Spleen (tissue), 11 donors: ENCODE measurements at regions not wholly inside any gene's neighbourhood (a gene's known extent, or its start where the extent isn't known, plus 50 kb on each side); places are given as distances from the start of the nearest gene placed in this dataset.

Experiments
- DNase-seq: peaks from one replicate; pipeline ENCODE4 v3.0.0-alpha.2; 2020
- H3K27ac ChIP-seq, 8 donors: fragments of 200-600 bp; sonication (generic) in 7 of 8; 1 replicate in 4 of 8; 2 replicates in 4 of 8; pipeline versions ENCODE4 v1.5.0 to v1.8.0; 2016 to 2021; ENCODE audit warnings: inconsistent platforms in 4 of 8, mild to moderate bottlenecking in 4 of 8, moderate library complexity in 1 of 8
- H3K27me3 ChIP-seq, 7 donors: fragments of 200-600 bp; sonication (generic) in 6 of 7; replicated peaks in 1 of 7; 1 replicate in 4 of 7; 2 replicates in 3 of 7; pipeline versions ENCODE4 v1.5.0 to v1.8.0; 2016 to 2021; ENCODE audit warnings: inconsistent platforms in 3 of 7, mild to moderate bottlenecking in 1 of 7
- H3K36me3 ChIP-seq, 6 donors: fragments of 200-600 bp; sonication (generic) in 5 of 6; 1 replicate in 4 of 6; 2 replicates in 2 of 6; pipeline versions ENCODE4 v1.5.0 to v1.8.0; 2016 to 2021; ENCODE audit warnings: inconsistent platforms in 2 of 6
- H3K4me1 ChIP-seq, 6 donors: fragments of 200-600 bp; sonication (generic) in 5 of 6; 1 replicate in 3 of 6; 2 replicates in 3 of 6; pipeline versions ENCODE4 v1.5.0 to v1.8.0; 2016 to 2021; ENCODE audit warnings: inconsistent platforms in 3 of 6
- H3K4me3 ChIP-seq, 8 donors: fragments of 200-600 bp; sonication (generic) in 7 of 8; 1 replicate in 4 of 8; 2 replicates in 4 of 8; pipeline versions ENCODE4 v1.5.0 to v1.8.0; 2016 to 2021; ENCODE audit warnings: inconsistent platforms in 4 of 8, mild to moderate bottlenecking in 4 of 8, moderate library complexity in 2 of 8
- H3K9me3 ChIP-seq, 8 donors: fragments of 200-600 bp; sonication (generic) in 7 of 8; 1 replicate in 4 of 8; 2 replicates in 4 of 8; pipeline versions ENCODE4 v1.5.0 to v1.8.0; 2016 to 2021; ENCODE audit warnings: inconsistent platforms in 4 of 8
- POLR2A ChIP-seq, 3 donors: fragments of 450-650 bp; IDR thresholded peaks; one replicate each; pipeline ENCODE4 v1.5.1; 2017; ENCODE audit warnings: antibody characterized with exemption in 3 of 3, mild to moderate bottlenecking in 1 of 3
- POLR2AphosphoS5 ChIP-seq, 3 donors: sonication (generic); formaldehyde crosslinking; IDR thresholded peaks; one replicate each; pipeline ENCODE4 v1.5.1; 2017; ENCODE audit warnings: antibody characterized with exemption in 3 of 3
- WGBS, 5 donors: extraction: QIAGEN DNeasy Blood & Tissue Kit in 3 of 5; methylation state at CpG; one replicate each; pipeline versions ENCODE4 v1.1.5 to v1.1.7; 2013 to 2018; 5-methylcytosine and 5-hydroxymethylcytosine counted together
- intact Hi-C: fragments of 100-400 bp; cut with DNase I; formaldehyde crosslinking; loops from one replicate; pipeline ENCODE4 v1.15.0; 2023; ENCODE audit warnings: low total_unique reads
- TF ChIP-seq, protein P1 (sequence below), 11 experiments: fragments of 200-600 bp in 7 of 11; fragments of 450-650 bp in 4 of 11; sonication (generic) in 4 of 11; IDR thresholded peaks in 8 of 11; conservative IDR thresholded peaks in 3 of 11; 1 replicate in 7 of 11; 2 replicates in 4 of 11; pipeline versions ENCODE4 v1.4.0 to v1.8.0; 2016 to 2021; ENCODE audit warnings: antibody characterized with exemption in 11 of 11, inconsistent platforms in 4 of 11, mild to moderate bottlenecking in 1 of 11
- donor health status: healthy with polysubstance abuse.
- donor health status: DM: no; HTN: no; CAD: no; lungs with moderate emphysema.
- donor health status: DM: no; HTN: no; CAD: no.
- donor health status: Bipolar disorder and iron deficiency.
- donor health status: healthy.
- donor health status: DM: no; HTN: no; CAD: no.
- donor health status: DM: yes; HTN: yes; CAD: no.

DNA sequence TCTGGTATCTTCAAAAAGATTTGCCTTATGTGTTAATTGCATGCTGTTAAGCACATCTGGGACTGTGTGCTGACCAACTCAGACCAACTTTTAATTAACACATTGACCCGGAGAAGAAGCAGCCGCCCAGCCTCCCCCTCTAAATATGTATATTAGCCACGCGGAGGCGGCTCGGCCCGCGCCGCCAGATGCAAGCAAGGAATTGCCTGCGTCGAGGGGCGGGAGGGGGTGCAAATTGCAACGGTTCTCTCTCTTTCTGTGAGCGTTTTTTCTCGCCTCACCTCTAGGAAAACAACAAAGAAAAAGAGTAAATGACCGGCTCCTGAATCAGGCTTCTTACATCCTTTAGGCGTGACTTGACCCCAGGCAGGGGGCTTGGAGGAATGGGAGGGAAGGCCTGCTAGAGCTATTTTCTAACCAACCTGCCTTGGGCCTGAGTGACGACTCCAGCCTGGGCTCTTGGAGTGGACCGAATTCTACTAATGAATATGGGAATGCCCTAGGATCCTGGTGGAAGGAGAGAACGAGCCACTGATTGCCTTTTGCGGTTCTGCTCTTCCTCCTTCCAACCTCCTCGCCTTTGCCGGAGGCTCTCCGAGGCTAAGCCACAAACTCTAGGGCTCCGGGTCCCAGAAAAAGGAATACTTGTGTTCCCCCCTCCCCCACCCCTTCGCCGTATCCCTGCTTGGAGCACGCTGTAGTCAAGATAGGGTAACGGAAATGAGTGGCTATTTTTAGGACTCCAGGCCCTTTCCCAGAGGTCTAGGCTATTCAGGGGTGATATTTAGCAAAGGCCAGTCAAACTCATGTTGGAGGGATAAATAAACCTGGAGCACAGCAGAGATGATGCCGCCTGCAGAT is 417.0 kb upstream of the ESRRG start:
- TF ChIP-seq, protein P1, sequence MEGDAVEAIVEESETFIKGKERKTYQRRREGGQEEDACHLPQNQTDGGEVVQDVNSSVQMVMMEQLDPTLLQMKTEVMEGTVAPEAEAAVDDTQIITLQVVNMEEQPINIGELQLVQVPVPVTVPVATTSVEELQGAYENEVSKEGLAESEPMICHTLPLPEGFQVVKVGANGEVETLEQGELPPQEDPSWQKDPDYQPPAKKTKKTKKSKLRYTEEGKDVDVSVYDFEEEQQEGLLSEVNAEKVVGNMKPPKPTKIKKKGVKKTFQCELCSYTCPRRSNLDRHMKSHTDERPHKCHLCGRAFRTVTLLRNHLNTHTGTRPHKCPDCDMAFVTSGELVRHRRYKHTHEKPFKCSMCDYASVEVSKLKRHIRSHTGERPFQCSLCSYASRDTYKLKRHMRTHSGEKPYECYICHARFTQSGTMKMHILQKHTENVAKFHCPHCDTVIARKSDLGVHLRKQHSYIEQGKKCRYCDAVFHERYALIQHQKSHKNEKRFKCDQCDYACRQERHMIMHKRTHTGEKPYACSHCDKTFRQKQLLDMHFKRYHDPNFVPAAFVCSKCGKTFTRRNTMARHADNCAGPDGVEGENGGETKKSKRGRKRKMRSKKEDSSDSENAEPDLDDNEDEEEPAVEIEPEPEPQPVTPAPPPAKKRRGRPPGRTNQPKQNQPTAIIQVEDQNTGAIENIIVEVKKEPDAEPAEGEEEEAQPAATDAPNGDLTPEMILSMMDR (IDR thresholded peaks at IDR 0.05 in 8 of 11, conservative IDR thresholded peaks at IDR 0.05 in 3 of 11), result no peak
- TF ChIP-seq POLR2A (IDR thresholded peaks at IDR 0.05) (no peak), POLR2AphosphoS5 (IDR thresholded peaks at IDR 0.05) (no peak)
- Histone ChIP-seq H3K27ac (no peak overlapping the region), H3K27me3 (peaks cover 0 to 68% (median 55%) of the 10 kb centered on the region in 7 donors), H3K4me3 (peak overlapping the region in 3 of 8 donors; percentile 6 to 25 (median 15)), H3K4me1 (peaks cover 0 to 32% (median 17%) of the 10 kb centered on the region in 6 donors), H3K36me3 (no peaks in the 10 kb centered on the region), H3K9me3 (peaks cover 0 to 11% (median 7%) of the 10 kb centered on the region in 8 donors)
- intact Hi-C loops, result no loop called here
- WGBS, 5 donors, result 17 to 24% (median 18%) methylated on average over 28 to 30 of the region's 30 CpGs
- no peak for DNase-seq

DNA sequence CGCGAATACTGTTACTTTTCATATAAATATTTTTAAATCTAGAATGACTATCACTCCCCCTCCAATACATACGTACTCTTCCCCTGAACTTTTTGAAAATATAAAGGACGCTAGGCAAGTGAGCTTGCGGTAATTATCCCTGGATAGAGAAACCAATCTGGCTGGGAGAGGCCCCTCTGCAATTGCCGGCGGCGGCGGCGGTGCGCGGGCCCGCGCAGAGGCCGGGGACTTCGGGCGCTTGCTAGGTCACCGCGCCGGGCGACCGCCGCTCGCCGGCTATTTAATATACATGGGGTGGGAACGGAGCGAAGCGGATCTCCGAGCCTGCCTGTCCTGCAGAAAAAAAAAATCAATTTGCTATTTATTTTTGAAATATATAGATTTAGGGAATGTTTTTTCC is 416.3 kb upstream of the ESRRG start:
- no peak overlapping the region for H3K27ac ChIP-seq
- 9 to 12% (median 11%) methylated on average over 29 of the region's 29 CpGs for WGBS, 5 donors
- peaks cover 0 to 4% (median under 1%) of the 10 kb centered on the region in 8 donors for H3K9me3 ChIP-seq
- TF ChIP-seq, protein P1 (IDR thresholded peaks at IDR 0.05 in 8 of 11, conservative IDR thresholded peaks at IDR 0.05 in 3 of 11), result no peak
- TF ChIP-seq POLR2A (IDR thresholded peaks at IDR 0.05) (no peak), POLR2AphosphoS5 (IDR thresholded peaks at IDR 0.05) (no peak)
- peaks cover 0 to 76% (median 63%) of the 10 kb centered on the region in 7 donors for H3K27me3 ChIP-seq
- no peaks in the 10 kb centered on the region for H3K36me3 ChIP-seq
- H3K4me1 ChIP-seq, result peaks cover 0 to 40% (median 22%) of the 10 kb centered on the region in 6 donors
- DNase-seq, result no peak
- peak overlapping the region in 4 of 8 donors; percentile 2 to 25 (median 10) for H3K4me3 ChIP-seq
- intact Hi-C loops, result no loop called here

DNA sequence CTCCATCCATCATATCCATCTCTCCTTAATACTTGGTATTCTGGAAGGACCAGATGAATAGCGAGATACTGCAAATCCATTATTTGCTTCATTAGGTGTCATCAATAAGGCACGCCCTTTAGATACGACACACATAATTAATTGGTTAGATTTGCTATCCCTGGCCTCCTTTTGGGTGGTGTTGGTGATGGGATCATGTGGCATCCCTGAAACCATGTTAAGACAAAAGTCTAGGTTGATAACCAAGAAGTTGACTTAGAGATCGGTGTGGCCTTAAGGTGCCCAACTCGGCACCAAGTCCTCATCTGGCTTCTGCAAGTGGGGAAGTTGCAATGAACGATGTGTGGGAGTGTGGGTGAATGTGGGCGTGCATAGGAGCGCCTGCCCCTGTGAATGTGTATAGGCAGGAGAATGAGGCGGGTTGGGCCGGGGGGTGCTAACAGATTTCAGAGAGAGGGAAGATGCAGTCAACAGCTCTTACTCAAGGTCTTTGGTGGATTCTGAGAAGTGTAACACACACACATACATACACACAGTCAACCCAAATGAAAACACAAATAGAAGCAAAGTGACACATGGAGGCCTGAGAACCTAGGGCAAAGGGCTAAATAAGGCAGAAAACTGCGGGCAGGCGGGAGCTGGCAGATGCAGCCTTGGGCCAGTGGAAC is 415.7 kb upstream of the ESRRG start:
- no peak for TF ChIP-seq POLR2A (IDR thresholded peaks at IDR 0.05)
- no peak for TF ChIP-seq POLR2AphosphoS5 (IDR thresholded peaks at IDR 0.05)
- TF ChIP-seq, protein P1 (IDR thresholded peaks at IDR 0.05 in 8 of 11, conservative IDR thresholded peaks at IDR 0.05 in 3 of 11), result no peak
- intact Hi-C loops, result no loop called here
- Histone ChIP-seq H3K27me3 (peaks cover 0 to 81% (median 69%) of the 10 kb centered on the region in 7 donors), H3K9me3 (no peaks in the 10 kb centered on the region), H3K36me3 (no peaks in the 10 kb centered on the region), H3K4me1 (peaks cover 0 to 46% (median 24%) of the 10 kb centered on the region in 6 donors), H3K4me3 (peak overlapping the region in 3 of 8 donors; percentile 2 to 66 (median 6)), H3K27ac (no peak overlapping the region)
- DNase-seq, result no peak
- 22 to 32% (median 25%) methylated on average over 12 of the region's 12 CpGs for WGBS, 5 donors
